NCI-H146 (cell line): ENCODE measurements at regions not wholly inside any gene's neighbourhood (a gene's known extent, or its start where the extent isn't known, plus 50 kb on each side); places are given as distances from the start of the nearest gene placed in this dataset.
"Not testable (repeated sequence)": the region's sequence is repeated elsewhere in the genome, so short reads cannot be mapped to it uniquely, and the experiment has no call there.

Experiments
- DNase-seq: peaks from one replicate; lab custom pipeline; 2025; lab: John Stamatoyannopoulos, UW

DNA sequence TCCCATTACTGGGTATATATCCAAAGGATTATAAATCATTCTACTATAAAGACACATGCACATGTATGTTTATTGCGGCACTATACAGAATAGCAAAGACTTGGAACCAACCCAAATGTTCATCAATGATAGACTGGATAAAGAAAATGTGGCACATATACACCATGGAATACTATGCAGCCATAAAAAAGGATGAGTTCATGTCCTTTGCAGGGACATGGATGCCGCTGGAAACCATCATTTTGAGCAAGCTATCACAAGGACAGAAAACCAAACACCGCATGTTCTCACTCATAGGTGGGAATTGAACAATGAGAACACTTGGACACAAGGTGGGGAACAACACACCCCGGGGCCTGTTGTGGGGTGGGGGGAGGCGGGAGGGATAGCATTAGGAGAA is 57.0 kb upstream of the NEUROD1 start:
- DNase-seq = not testable (repeated sequence)

DNA sequence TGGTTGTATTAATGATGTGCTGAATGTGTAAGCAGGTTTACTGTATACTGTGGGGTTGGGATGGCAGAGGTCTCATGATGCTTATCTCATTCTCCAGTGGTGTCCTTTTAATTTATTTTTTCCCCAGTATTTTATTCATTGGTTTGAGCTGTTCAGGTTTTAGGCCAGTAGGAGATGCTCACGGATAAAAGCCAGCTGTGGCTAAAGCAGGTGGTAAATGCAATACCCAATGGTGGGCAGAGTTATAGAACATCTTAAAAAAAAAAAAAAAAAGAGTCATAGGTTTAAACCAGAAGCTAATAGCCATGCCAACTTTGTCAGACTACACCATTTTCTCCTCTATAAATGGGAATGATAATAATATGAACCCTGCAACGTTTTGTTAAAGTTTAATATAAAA is 57.8 kb upstream of the NEUROD1 start:
- DNase-seq = peak; percentile 22

DNA sequence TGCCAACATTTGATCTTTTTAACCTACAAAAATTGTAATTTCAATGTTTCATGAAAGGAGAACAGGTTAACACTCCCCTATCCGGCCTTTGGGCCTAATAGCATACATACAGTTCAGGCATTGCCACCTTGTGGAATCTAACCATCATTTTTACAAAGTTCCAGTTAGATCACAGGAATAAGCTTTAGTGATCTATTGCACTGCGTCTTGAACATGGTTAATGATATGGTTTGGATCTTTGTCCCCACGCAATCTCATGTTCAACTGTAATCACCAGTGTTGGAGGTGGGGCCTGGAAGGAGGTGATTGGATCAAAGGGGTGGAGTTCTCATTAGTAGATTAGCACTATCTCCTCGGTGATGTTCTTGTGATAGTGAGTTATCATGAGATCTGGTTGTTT is 58.2 kb upstream of the NEUROD1 start:
- DNase-seq = no peak

GRCh38 chr2:181741756-181742155 is 61.4 kb upstream of the NEUROD1 start:
- no peak for DNase-seq

DNA sequence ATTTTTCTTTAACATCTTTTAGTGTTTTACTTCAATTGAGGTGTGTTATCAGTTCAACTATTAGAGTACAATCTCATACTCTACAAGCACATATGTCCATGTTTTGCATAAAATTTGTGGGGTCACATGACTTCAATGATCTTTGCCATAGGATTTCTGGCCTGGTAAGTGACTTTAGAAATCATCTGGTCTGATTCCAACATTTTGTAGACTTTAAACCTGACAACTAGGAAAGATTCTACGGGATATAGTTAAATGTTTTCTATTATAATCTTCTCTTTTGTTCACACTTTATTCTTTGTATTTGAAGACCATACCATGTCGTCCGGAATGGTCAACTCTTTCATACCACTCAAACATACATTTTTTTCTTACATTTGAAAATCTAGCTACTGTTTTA is 62.0 kb upstream of the NEUROD1 start:
- DNase-seq = no peak

DNA sequence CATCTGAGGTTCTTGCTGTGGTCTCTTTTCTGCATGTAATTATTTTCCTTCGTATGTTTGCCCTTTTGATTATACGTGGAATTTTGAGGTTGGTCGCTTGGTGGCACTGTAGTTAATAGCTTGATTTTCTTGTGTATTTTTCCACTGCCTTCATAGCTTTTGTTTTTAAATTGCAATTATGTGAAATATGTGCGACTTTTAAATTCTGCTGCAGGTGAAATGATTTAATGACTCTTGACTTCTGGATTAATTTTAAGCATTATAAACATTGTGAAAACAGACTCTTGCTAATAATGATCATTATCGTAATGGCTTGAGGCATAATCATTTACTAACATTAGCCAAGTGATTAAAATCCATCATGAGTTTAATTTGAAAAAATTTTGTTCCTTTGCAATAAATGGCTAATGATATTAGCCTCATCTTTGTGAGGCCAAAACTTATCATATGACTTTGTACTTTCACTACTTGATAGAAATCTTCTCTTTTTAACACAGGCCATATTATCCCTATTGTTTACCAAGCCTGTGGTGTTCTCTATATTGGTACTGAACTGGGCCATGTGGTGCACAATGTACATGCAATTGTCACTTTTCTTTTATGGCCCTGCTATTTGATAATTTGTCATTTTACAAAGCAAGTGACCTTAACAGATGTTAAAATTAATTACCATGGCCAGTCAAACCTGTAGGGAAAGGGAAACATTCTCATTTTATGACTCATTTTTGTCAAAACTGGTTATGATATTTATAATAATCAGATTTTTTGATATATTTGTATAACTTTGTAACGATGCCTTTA is 62.8 kb upstream of the NEUROD1 start:
- peak; percentile 66 for DNase-seq

DNA sequence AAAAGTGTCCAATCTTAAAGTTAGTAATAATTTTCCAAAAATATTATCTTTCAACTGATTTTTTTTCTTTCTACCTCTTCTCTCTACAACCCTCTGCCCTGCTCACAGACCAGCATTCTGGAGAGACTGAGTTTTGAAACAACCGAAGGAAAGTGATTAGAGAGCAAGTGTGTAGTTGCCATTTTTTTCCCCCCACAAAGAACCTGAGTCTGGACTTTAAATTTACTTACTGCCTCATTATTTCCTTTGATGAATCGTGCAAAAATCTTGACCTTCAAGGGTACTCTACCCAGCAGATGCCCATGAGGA is 63.4 kb upstream of the NEUROD1 start:
- no peak for DNase-seq

- no peak for DNase-seq
Observed at GRCh38 chr2:181745796-181746540, 65.7 kb upstream of the NEUROD1 start.

- no peak for DNase-seq
Observed at GRCh38 chr2:181746844-181747243, 66.5 kb upstream of the NEUROD1 start.

DNA sequence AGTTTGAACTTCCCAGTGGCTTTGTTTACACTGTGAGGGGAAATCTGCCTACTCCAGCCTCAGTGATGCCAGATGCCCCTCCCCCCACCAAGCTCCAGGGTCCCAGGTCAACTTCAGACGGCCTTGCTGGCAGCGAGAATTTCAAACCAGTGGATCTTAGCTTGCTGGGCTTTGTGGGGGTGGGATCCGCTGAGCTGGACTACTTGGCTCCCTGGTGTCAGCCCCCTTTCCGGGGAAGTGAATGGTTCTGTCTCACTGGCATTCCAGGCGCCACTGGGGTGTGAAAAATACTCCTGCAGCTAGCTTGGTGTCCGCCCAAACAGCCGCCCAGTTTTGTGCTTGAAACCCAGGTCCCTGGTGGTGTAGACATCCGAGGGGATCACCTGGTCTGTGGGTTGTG is 70.0 kb upstream of the NEUROD1 start:
- DNase-seq = no peak

GRCh38 chr2:181751266-181752030 is 71.1 kb upstream of the NEUROD1 start:
- no peak for DNase-seq

DNA sequence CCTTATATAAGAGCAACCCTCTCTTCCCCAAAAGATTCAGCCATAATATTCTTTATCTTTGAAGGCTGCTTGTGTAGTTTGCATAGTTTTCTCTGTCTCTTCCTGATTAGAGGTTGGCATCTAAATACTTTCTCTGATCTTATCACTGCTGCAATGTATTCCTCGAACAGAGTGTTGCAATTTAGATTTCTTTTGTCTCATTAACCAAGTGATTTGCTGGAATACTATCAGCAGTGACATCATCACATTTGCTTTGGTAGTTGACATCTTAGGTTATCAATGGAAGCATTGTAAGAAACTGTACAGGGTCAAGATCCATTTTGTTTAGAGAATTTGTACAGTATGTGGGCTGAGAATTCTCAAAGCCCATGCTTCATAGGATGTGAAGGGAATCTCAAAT is 72.0 kb upstream of the NEUROD1 start:
- DNase-seq = no peak

GRCh38 chr2:181753686-181754085 is 73.4 kb upstream of the NEUROD1 start:
- DNase-seq = no peak

DNA sequence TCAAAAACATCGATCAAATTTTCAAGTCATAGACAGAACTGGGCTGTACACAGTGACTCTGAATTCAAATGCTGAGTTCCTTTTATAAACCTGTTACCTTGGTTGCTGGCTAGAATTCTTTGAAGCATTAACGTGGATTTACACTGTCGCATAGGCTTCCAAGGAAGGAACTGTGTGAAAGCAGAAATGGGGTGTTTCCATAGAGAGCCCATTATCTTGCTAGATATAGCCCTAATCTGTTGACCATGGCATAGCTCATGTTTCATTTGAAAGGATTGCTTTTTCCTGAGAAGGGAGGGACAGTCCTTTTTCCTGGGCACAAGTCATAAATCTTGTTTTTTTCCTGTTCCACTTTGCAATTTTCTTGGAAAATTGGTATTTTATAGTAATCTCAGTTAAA is 73.8 kb upstream of the NEUROD1 start:
- peak; percentile 9 for DNase-seq

DNA sequence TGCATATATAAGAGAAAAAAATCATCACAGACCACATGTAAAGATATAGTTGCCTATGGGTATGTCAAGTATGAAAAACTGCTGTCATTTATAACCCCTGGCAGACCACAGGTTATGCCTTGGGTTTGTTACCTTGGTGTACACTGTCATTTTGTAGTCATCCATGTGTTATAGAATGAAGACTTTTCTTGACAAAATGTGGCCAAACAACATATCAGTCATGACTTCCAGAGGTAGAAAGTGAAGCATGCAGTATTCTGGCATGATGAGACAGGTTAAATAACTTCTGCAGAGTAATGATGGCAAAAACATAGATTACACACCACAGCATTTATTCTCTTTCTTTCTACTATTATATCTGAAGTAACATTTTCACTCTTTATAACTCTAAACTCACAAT is 74.9 kb upstream of the NEUROD1 start:
- no peak for DNase-seq

GRCh38 chr2:181760521-181760920 is 80.2 kb upstream of the NEUROD1 start:
- DNase-seq = no peak

DNA sequence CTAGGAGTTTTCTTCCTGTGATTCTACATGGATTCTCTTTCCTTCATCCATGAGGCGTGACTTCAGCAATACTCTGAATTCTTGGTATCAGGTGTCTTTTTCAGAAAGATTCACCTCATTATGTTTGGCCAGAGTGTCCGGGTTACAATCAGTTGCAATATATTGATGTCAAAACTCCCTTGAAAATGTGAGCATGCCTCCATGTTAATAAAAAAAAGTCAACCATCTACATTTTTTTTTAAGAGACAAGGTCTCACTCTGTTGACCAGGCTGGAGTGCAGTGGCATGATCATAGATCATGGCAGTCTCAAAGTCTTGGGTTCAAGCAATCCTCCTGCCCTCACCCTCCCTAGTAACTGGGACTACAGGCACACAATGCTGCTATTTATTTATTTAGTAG is 80.9 kb upstream of the NEUROD1 start:
- no peak for DNase-seq

GRCh38 chr2:181762000-181762399 is 81.7 kb upstream of the NEUROD1 start:
- no peak for DNase-seq

GRCh38 chr2:181762848-181763247 is 82.5 kb upstream of the NEUROD1 start:
- DNase-seq = no peak

DNA sequence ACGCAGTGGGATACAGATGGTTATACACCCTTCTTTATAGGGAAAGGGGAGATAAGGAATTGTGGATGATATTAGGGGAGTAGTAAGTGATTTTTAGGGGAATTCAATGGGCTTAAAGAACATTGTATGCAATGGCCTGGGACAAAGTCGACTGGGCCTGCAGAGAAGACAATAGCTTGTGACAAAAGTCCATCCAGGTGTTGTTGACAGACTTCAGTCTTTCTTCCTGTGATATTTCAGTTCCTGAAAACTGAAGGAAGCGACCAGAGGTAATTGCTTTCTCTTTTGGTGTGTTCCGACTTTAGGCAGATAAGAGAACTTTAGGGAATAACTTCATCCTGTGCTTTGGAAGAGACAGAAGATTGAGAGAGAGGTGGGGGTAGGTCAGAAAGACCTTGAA is 83.1 kb upstream of the NEUROD1 start:
- no peak for DNase-seq

GRCh38 chr2:181764095-181764963 is 84.0 kb upstream of the NEUROD1 start:
- peak; percentile 38 for DNase-seq

DNA sequence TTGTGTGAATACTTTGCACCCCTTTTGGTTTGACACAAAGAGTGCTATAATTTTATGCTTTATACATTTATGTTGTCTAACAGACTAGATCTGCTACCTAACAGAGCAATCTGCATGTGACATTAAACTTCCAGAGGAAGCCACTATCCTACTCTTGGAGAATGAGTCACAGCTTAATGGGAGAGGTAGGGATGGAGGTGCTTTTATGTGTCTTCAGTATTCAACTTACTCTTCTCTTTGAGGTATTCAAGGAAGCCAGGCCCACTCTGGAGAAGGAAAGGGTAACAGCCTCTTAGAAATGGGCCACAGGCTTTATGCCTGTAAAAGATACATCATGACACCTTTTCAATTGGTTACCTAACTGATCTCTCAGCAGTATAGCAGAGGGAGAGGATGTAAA is 85.8 kb upstream of the NEUROD1 start:
- DNase-seq = no peak
